ACHN (cell line): ENCODE measurements at regions not wholly inside any gene's neighbourhood (a gene's known extent, or its start where the extent isn't known, plus 50 kb on each side); places are given as distances from the start of the nearest gene placed in this dataset.

Experiments used
- DNase-seq: peaks from one replicate; pipeline ENCODE4 v3.0.0-alpha.2; 2015
- in situ Hi-C: cut with HindIII; loops from 2 replicates; pipeline ENCODE4 v1.10.0; 2017; ENCODE audit warnings: low sequenced_read_pairs, low pct_ligation_motif_present, low pct_unique_long_range_greater_than_20kb

GRCh38 chr12:67918441-67918840 is 70.8 kb upstream of the IFNG-AS1 start:
- no peak for DNase-seq
- in situ Hi-C loops, result no loop called here

- no peak for DNase-seq
- in situ Hi-C loops, result no loop called here
These were observed 69.8 kb upstream of the IFNG-AS1 start for GRCh38 chr12:67919406-67919805.

DNA sequence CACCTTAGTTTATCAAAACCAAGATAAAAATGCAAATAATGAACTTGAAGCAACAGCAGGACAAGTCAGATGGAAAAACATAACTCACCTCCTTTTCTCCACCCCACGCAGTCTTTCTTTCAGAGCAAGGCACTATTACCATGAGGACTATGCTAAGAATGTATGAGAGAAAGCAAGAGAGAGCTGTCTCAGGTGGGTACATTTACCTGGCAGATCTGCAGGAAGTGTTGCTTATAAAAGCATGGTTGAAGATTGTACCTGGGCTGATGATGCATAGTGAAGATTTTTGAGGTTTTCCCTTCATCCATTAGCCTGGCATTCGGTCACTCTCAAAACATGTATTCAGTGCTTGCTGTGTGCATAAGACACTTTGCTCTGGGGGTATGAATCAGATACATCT is 68.8 kb upstream of the IFNG-AS1 start:
- in situ Hi-C loops, result no loop called here

GRCh38 chr12:67921286-67921685 is 68.0 kb upstream of the IFNG-AS1 start:
- in situ Hi-C loops, result no loop called here
- DNase-seq, result no peak

More for the DNA sequence above, 68.8 kb upstream of the IFNG-AS1 start:
- no peak for DNase-seq

GRCh38 chr12:67922245-67922644 is 67.0 kb upstream of the IFNG-AS1 start:
- DNase-seq, result no peak

DNA sequence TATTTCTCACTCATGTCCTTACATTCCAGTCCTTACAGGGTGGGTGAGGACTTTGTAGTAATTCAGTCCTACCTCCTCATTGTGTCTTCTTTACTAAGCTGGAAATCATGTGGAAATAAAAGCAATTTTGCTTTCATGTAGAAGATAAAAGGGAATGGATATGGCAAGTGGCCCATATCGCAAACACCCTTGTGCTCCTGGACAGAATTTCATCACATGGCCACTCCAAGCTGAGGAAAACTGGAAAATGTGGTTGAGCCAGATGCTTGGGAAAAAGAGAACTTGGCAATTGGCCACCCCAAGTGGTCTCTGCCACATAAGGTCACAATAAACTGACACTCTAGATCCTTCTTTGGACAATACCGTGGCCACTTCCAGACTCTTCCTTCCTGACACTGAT is 64.2 kb upstream of the IFNG-AS1 start:
- no peak for DNase-seq
- in situ Hi-C loops, result no loop called here

More at GRCh38 chr12:67922245-67922644, 67.0 kb upstream of the IFNG-AS1 start:
- in situ Hi-C loops, result no loop called here

- no peak for DNase-seq
These were observed 63.7 kb upstream of the IFNG-AS1 start for GRCh38 chr12:67925552-67925951.

GRCh38 chr12:67926063-67926462 is 63.2 kb upstream of the IFNG-AS1 start:
- in situ Hi-C loops, result no loop called here

More at GRCh38 chr12:67925552-67925951, 63.7 kb upstream of the IFNG-AS1 start:
- in situ Hi-C loops, result no loop called here

GRCh38 chr12:67927324-67927723 is 61.9 kb upstream of the IFNG-AS1 start:
- DNase-seq, result no peak
- in situ Hi-C loops, result no loop called here

More at GRCh38 chr12:67926063-67926462, 63.2 kb upstream of the IFNG-AS1 start:
- no peak for DNase-seq

- in situ Hi-C loops, result no loop called here
- DNase-seq, result no peak
These were observed 61.4 kb upstream of the IFNG-AS1 start for GRCh38 chr12:67927815-67928214.

GRCh38 chr12:67928621-67929383 is 60.4 kb upstream of the IFNG-AS1 start:
- no peak for DNase-seq
- in situ Hi-C loops, result no loop called here

DNA sequence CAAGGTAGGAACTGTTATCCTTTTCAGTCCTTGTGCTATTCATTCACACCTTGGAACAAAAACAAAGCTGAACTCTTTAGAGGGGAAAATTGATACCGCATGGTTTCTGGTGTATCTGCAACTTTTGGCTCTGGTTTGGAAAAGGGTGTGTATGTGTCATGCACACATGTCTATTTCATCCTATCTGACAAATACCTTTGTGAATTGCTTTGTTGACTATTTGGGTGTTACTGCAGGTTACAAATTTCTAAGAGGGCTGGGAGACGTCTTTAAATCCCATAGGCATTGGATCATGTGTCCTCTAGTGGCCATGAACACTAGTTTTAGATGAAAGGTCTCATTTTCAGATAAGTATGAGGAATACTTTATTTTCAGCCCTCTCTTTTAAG is 59.9 kb upstream of the IFNG-AS1 start:
- no peak for DNase-seq
- in situ Hi-C loops, result no loop called here

DNA sequence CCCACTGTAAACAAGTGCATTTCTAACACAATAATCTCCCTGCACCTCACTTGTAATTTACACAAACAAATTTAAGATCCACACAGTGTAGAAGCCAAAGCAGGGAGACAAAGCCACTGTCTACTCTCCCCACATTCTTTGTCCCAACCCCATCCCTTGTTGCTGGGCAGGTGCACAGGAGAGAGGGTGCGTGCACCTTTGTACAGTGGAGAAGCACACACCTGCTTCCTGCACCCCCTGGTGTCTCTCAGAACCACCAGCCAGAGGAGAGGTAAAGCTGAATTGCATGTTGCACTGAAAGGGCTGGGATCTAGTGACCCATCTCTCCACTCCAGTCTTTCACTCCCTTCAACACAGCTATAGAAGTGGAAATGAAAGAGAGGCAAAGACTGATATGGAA is 51.4 kb upstream of the IFNG-AS1 start:
- in situ Hi-C loops, result no loop called here
- no peak for DNase-seq
